ENCODE measurements at regions not wholly inside any gene's neighbourhood (a gene's known extent, or its start where the extent isn't known, plus 50 kb on each side); places are given as distances from the start of the nearest gene placed in this dataset.

- TF ChIP-seq CTCF (IDR thresholded peaks at IDR 0.05) (no peak), POLR2A (IDR thresholded peaks at IDR 0.05) (no peak)
- no peaks in the 10 kb centered on the region for H3K9me3 ChIP-seq
These were observed 238.1 kb downstream of the OLFM4 start for GRCh38 chr13:53266757-53267156.

GRCh38 chr13:53269634-53270033 is 241.0 kb downstream of the OLFM4 start:
- no peak for DNase-seq
- Histone ChIP-seq H3K27ac (no peak overlapping the region), H3K27me3 (no peaks in the 10 kb centered on the region), H3K36me3 (no peaks in the 10 kb centered on the region), H3K9me3 (no peaks in the 10 kb centered on the region), H3K4me1 (no peaks in the 10 kb centered on the region), H3K4me3 (no peak overlapping the region)
- intact Hi-C loops (cut with DNase I; ENCODE audit: low total_unique reads), result no loop called here
- TF ChIP-seq CTCF (IDR thresholded peaks at IDR 0.05) (no peak), POLR2A (IDR thresholded peaks at IDR 0.05) (no peak)

More at GRCh38 chr13:53266757-53267156, 238.1 kb downstream of the OLFM4 start:
- H3K36me3 ChIP-seq, result no peaks in the 10 kb centered on the region
- intact Hi-C loops (cut with DNase I; ENCODE audit: low total_unique reads), result no loop called here
- no peak overlapping the region for H3K27ac ChIP-seq
- H3K4me1 ChIP-seq, result no peaks in the 10 kb centered on the region
- no peak for DNase-seq
- no peak overlapping the region for H3K4me3 ChIP-seq
- no peaks in the 10 kb centered on the region for H3K27me3 ChIP-seq

GRCh38 chr13:53272873-53273272 is 244.3 kb downstream of the OLFM4 start:
- Histone ChIP-seq H3K36me3 (no peaks in the 10 kb centered on the region), H3K27me3 (no peaks in the 10 kb centered on the region), H3K27ac (no peak overlapping the region), H3K4me3 (no peak overlapping the region), H3K4me1 (no peaks in the 10 kb centered on the region), H3K9me3 (no peaks in the 10 kb centered on the region)
- TF ChIP-seq POLR2A (IDR thresholded peaks at IDR 0.05) (no peak), CTCF (IDR thresholded peaks at IDR 0.05) (no peak)
- intact Hi-C loops (cut with DNase I; ENCODE audit: low total_unique reads), result no loop called here
- DNase-seq, result no peak

- TF ChIP-seq POLR2A (IDR thresholded peaks at IDR 0.05), result no peak
- TF ChIP-seq CTCF (IDR thresholded peaks at IDR 0.05), result no peak
- Histone ChIP-seq H3K36me3 (no peaks in the 10 kb centered on the region), H3K4me1 (no peaks in the 10 kb centered on the region), H3K27me3 (no peaks in the 10 kb centered on the region), H3K4me3 (no peak overlapping the region), H3K27ac (no peak overlapping the region), H3K9me3 (no peaks in the 10 kb centered on the region)
- intact Hi-C loops (cut with DNase I; ENCODE audit: low total_unique reads), result no loop called here
- no peak for DNase-seq
These were observed 247.7 kb downstream of the OLFM4 start for GRCh38 chr13:53276265-53276664.

GRCh38 chr13:53281677-53282076 is 253.1 kb downstream of the OLFM4 start:
- no peak for TF ChIP-seq CTCF (IDR thresholded peaks at IDR 0.05)
- no peak for TF ChIP-seq POLR2A (IDR thresholded peaks at IDR 0.05)
- DNase-seq, result no peak
- no peaks in the 10 kb centered on the region for H3K9me3 ChIP-seq
- H3K27me3 ChIP-seq, result no peaks in the 10 kb centered on the region
- intact Hi-C loops (cut with DNase I; ENCODE audit: low total_unique reads), result no loop called here
- H3K27ac ChIP-seq, result no peak overlapping the region
- H3K36me3 ChIP-seq, result no peaks in the 10 kb centered on the region
- no peak overlapping the region for H3K4me3 ChIP-seq
- no peaks in the 10 kb centered on the region for H3K4me1 ChIP-seq

Measured in uterus (tissue), 3 donors.